ENCODE measurements at regions not wholly inside any gene's neighbourhood (a gene's known extent, or its start where the extent isn't known, plus 50 kb on each side); places are given as distances from the start of the nearest gene placed in this dataset.
"Not testable (repeated sequence)": the region's sequence is repeated elsewhere in the genome, so short reads cannot be mapped to it uniquely, and the experiment has no call there.

- no peak for DNase-seq
These were observed 86.3 kb downstream of the GYPE start for GRCh38 chr4:143819029-143819428.

- not testable (repeated sequence) for DNase-seq
These were observed 87.5 kb downstream of the GYPE start for GRCh38 chr4:143817866-143818265.

- not testable (repeated sequence) for DNase-seq
These were observed 90.0 kb downstream of the GYPE start for GRCh38 chr4:143815375-143815774.

- not testable (repeated sequence) for DNase-seq
These were observed 91.8 kb downstream of the GYPE start for GRCh38 chr4:143813431-143814154.

GRCh38 chr4:143791693-143792092 lies 91.2 kb upstream of the FREM3 start:
- not testable (repeated sequence) for DNase-seq

- not testable (repeated sequence) for DNase-seq
These were observed 90.0 kb upstream of the FREM3 start for GRCh38 chr4:143790425-143790824.

GRCh38 chr4:143789618-143790017 lies 89.1 kb upstream of the FREM3 start:
- not testable (repeated sequence) for DNase-seq

- DNase-seq, result no peak
These were observed 84.1 kb upstream of the FREM3 start for GRCh38 chr4:143784567-143784966.

- no peak for DNase-seq
These were observed 82.0 kb upstream of the FREM3 start for GRCh38 chr4:143782521-143782920.

GRCh38 chr4:143773998-143774895 lies 73.8 kb upstream of the FREM3 start:
- peak; percentile 46 for DNase-seq

- DNase-seq, result no peak
These were observed 70.8 kb upstream of the FREM3 start for GRCh38 chr4:143771269-143771668.

- no peak for DNase-seq
These were observed 67.6 kb upstream of the FREM3 start for GRCh38 chr4:143768007-143768591.

- no peak for DNase-seq
These were observed 63.1 kb upstream of the FREM3 start for GRCh38 chr4:143763587-143763986.

- DNase-seq, result no peak
These were observed 62.0 kb upstream of the FREM3 start for GRCh38 chr4:143762511-143762910.
